ENCODE measurements at regions not wholly inside any gene's neighbourhood (a gene's known extent, or its start where the extent isn't known, plus 50 kb on each side); places are given as distances from the start of the nearest gene placed in this dataset.

DNA sequence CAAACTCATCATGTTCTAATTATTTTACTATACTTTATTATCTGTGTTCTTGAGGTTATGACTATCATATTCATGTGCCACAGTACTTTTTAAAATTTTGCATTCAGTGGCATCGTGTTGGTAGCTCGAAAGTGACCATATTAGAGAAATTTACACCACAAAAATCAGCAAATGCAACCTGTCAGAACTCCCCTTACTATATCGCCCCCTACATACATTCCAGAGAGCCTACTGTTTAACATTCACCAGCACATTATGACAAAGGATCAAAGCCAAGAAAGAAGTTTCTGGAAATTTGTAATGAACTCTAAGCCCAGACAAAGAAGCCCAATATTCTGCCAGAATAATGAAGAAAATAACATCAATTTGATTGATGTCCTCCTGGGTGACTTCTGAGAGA is 909.3 kb downstream of the LTN1 start:
- no peak for TF ChIP-seq EZH2phosphoT487 (IDR thresholded peaks at IDR 0.05; ENCODE audit: insufficient read depth, low read depth)
- no peak for TF ChIP-seq EZH2 (IDR thresholded peaks at IDR 0.05; ENCODE audit: insufficient read depth, poor library complexity, severe bottlenecking)

All from GM23248 (cell line).